ENCODE measurements at regions not wholly inside any gene's neighbourhood (a gene's known extent, or its start where the extent isn't known, plus 50 kb on each side); places are given as distances from the start of the nearest gene placed in this dataset.

DNA sequence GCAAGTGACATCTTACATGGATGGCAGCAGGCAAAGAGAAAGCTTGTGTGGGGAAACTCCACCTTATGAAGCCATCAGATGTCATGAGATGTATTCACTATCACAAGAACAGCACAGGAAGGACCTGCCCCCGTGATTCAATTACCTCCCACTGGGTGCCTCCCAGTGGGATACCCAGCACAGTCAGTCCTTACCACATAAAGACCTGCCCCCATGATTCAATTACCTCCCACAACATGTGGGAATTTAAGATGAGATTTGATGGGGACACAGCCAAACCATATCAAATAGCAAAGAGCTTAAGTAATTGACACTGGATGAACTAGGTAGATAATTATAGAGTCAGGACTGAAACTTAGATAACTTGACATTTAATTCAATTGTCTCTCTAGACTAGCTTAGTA lies 85.6 kb downstream of the SLIT2 start:
- H3K9me3 Mint-ChIP-seq: no peaks in the 10 kb centered on the region
- no peaks in the 10 kb centered on the region for H3K27me3 Mint-ChIP-seq

DNA sequence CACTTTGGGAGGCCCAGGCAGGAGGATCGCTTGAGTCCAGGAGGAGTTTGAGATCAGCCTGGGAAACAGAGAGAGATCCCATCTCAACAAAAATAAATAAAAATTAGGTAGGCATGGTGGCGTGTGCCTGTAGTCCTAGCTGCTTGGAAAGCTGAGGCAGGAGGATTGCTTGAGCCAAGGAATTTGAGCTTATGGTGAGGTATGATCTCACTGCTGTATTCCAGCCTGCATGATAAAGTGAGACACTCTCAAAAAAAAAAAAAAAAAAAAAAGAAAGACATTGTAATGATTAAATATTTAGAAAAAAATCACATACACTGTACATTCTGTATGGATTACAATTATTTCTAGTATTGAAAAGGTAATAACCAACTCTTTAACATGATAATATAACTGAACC lies 87.1 kb downstream of the SLIT2 start:
- Mint-ChIP-seq H3K27ac (no peak overlapping the region), H3K9me3 (no peaks in the 10 kb centered on the region), H3K4me1 (no peaks in the 10 kb centered on the region), H3K36me3 (ENCODE audit: low read depth) (no peaks in the 10 kb centered on the region), H3K27me3 (no peaks in the 10 kb centered on the region), H3K4me3 (no peak overlapping the region)
- DNase-seq (no peak), ATAC-seq (no peak)

More for the DNA sequence above, 85.6 kb downstream of the SLIT2 start:
- DNase-seq (no peak), ATAC-seq (no peak)
- no peak overlapping the region for H3K27ac Mint-ChIP-seq
- H3K36me3 Mint-ChIP-seq (ENCODE audit: low read depth): no peaks in the 10 kb centered on the region
- no peaks in the 10 kb centered on the region for H3K4me1 Mint-ChIP-seq
- H3K4me3 Mint-ChIP-seq: no peak overlapping the region

DNA sequence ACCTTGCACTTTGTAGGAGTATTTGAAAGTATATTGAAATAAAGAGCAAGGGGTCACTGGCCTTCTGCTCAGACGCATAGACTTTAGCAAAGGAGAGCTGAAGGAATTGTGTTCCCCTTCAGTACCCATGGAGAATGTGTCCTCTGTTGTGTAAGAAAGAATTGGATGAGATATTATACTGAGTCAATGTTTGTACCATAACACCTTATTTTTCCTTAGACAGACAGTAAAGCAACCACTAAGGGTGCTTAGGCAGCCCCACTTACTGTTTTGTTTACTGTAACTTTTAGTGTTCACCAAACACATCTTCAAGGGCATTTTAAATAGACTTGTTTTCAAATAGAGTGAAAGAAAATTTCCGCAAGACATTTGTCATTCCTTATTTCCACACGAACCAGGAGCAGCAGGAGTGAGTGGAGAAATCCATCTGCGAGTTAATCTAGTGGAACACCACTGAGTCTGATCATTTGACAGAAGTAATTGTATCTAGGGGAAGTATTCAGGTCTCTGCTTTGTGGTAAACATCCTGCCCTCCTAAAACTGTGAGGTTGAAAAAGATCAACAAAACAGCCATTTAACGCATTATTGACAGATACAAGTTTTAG lies 89.5 kb downstream of the SLIT2 start:
- ATAC-seq (no peak), DNase-seq (no peak)
- H3K36me3 Mint-ChIP-seq (ENCODE audit: low read depth): no peaks in the 10 kb centered on the region
- H3K27me3 Mint-ChIP-seq: no peaks in the 10 kb centered on the region
- no peak overlapping the region for H3K4me3 Mint-ChIP-seq
- no peaks in the 10 kb centered on the region for H3K4me1 Mint-ChIP-seq
- no peak overlapping the region for H3K27ac Mint-ChIP-seq
- no peaks in the 10 kb centered on the region for H3K9me3 Mint-ChIP-seq

DNA sequence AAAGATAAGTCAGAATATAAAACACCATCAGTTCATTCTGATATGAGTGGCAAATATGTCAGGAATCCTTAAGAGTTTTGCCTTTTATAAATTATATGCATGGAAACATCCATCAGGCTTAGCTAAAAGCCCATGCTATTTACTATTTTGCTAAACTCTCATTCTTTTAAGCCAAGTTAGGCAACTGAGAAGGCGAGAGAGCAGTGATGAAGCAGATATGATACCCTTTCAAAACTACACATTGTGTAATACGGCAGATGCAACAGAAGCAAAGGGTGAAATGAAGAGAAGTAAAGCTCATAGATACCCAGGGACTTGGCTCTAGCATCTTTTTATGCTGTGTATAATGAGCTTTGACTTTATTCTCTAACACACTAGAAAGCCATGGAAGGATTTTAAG lies 95.8 kb downstream of the SLIT2 start:
- Mint-ChIP-seq H3K4me3 (no peak overlapping the region), H3K36me3 (ENCODE audit: low read depth) (no peaks in the 10 kb centered on the region), H3K27ac (no peak overlapping the region), H3K4me1 (no peaks in the 10 kb centered on the region), H3K9me3 (no peaks in the 10 kb centered on the region), H3K27me3 (no peaks in the 10 kb centered on the region)
- DNase-seq (no peak), ATAC-seq (no peak)

DNA sequence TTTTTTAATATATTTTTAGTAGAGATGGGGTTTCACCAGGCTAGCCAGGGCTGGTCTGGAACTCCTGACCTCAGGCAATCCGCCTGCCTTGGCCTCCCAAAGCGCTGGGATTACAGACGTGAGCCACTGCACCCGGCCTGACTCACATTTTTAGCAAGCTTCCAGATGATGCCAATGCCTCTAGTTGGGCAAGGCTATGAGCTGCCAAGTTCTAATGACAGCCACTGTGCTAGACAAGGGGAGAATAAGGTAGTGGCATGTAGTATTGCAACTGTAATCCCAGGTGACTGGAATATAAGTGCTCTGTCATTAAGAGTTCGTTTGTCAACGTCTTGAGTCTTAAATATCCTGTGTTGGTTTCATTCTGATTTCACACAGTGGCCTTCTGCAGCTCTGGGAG lies 96.7 kb downstream of the SLIT2 start:
- no peak for ATAC-seq
- DNase-seq: no peak
- H3K27ac Mint-ChIP-seq: no peak overlapping the region
- H3K36me3 Mint-ChIP-seq (ENCODE audit: low read depth): no peaks in the 10 kb centered on the region
- no peaks in the 10 kb centered on the region for H3K27me3 Mint-ChIP-seq
- no peaks in the 10 kb centered on the region for H3K4me1 Mint-ChIP-seq
- H3K9me3 Mint-ChIP-seq: no peaks in the 10 kb centered on the region
- no peak overlapping the region for H3K4me3 Mint-ChIP-seq

DNA sequence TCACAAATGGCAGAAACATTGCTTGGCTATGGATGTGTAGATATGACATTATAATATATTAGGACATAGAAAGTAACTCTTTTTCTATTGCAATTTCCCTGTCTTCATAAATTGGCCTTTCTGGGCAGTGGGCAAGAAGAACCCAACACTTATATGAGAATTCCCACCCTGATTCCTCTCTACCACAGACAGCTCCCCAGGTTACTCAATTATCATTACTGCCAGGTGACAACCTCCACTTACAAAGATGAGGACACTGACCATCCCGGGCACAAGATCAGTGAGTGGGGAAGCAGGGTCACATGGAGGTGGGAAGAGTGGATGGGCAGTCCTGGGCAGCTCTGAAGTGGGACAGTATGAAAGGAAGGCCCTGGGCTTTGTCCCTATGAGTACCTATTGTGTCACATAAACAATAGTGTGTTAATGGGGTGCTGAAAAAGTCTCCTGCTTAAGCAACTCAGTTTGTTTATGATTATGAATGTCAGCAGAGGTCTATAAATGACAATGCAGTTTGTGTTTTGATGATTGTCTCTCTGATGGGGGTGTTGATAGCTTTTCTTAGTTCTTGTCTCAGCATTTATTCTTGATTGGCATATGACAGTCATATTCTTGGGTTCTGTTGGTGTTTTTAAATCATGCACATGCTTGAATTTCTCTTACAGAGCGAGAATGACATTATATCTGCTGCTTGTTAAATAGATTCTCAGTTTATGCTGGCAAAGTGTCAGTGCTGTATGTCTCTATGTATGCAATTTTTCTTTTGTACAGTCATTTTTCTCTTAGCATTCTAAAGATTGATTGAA lies 99.9 kb downstream of the SLIT2 start:
- no peak for ATAC-seq
- Mint-ChIP-seq H3K27me3 (no peaks in the 10 kb centered on the region), H3K4me1 (no peaks in the 10 kb centered on the region), H3K9me3 (no peaks in the 10 kb centered on the region), H3K4me3 (no peak overlapping the region), H3K36me3 (ENCODE audit: low read depth) (no peaks in the 10 kb centered on the region), H3K27ac (no peak overlapping the region)
- no peak for DNase-seq

DNA sequence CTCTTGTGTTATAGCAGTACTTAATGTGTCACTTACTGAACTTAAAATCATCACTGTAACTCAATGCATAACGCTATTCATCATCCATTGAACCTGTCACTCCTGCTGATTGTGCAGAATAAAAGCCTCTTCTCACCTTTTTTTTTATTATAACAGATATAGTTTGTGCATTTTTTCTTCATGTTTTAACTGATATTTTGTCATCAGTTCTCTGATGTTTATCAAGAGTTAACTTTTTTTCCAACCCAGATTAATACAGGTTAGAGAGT lies 100.4 kb downstream of the SLIT2 start:
- Mint-ChIP-seq H3K4me3 (no peak overlapping the region), H3K27ac (no peak overlapping the region), H3K4me1 (no peaks in the 10 kb centered on the region), H3K36me3 (ENCODE audit: low read depth) (no peaks in the 10 kb centered on the region), H3K27me3 (no peaks in the 10 kb centered on the region), H3K9me3 (no peaks in the 10 kb centered on the region)
- DNase-seq (no peak), ATAC-seq (no peak)

DNA sequence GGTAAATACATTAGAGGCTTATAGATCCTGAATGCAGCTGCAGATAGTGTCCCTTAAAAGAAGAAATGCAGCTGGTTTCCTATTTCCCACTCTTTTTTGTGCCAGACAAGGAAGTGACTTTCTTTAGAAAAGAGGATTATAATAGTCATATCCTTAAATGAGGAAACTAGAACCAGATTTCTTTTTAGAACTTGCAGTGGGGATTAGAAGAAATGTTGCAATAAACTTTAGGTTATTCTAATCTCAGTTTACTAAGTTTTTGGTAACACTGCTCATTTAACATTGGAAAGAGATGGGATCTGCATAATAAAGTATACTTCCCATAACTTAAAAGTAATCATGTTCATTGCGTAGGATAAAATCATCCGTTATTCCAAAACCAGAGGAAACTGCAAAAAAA lies 101.9 kb downstream of the SLIT2 start:
- H3K36me3 Mint-ChIP-seq (ENCODE audit: low read depth): no peaks in the 10 kb centered on the region
- H3K4me3 Mint-ChIP-seq: no peak overlapping the region
- H3K27ac Mint-ChIP-seq: no peak overlapping the region

DNA sequence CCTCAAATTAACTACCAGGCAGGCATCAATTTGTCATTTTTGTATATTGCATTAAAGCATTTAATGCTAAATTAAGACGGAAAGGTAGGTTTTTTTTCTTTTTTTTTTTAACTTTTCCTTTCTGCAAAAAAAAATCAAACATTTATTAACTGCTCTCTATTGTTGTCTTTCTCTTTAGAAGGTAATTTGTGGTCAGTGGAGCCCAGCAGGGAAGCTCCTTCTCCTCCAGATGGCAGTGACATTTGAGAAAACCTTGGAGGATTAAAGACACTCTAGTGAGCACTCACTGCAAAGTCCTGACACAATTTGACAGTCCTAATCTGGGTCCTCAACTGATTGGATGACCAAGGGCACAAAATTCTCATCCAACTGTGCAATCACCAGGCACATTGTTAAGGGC lies 102.4 kb downstream of the SLIT2 start:
- Mint-ChIP-seq H3K27ac (no peak overlapping the region), H3K4me3 (no peak overlapping the region), H3K9me3 (no peaks in the 10 kb centered on the region), H3K36me3 (ENCODE audit: low read depth) (no peaks in the 10 kb centered on the region), H3K4me1 (no peaks in the 10 kb centered on the region), H3K27me3 (no peaks in the 10 kb centered on the region)
- ATAC-seq (no peak), DNase-seq (no peak)

More for the DNA sequence above, 101.9 kb downstream of the SLIT2 start:
- DNase-seq (no peak), ATAC-seq (no peak)
- Mint-ChIP-seq H3K4me1 (no peaks in the 10 kb centered on the region), H3K27me3 (no peaks in the 10 kb centered on the region), H3K9me3 (no peaks in the 10 kb centered on the region)

DNA sequence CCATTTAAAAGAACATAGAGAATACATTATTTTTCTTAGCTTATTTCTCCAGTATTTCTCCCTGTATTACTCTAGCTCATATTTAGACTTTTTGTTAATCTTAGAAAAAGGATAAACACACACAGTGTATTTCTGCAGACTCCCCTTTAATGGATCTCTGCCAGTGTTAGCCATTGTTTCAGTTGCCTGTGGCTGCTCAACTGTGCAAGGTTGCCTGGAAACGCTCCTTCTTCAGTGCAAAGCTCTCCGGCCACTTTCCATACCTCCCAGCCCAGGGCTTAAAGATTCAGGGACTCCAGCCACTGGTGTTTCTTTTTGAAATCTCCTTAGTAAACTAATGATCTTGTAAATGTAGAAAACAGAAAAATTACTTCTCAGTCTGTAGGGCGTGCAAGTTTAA lies 104.9 kb downstream of the SLIT2 start:
- DNase-seq (no peak), ATAC-seq (no peak)
- Mint-ChIP-seq H3K4me1 (no peaks in the 10 kb centered on the region), H3K4me3 (no peak overlapping the region), H3K27ac (no peak overlapping the region), H3K36me3 (ENCODE audit: low read depth) (no peaks in the 10 kb centered on the region), H3K9me3 (no peaks in the 10 kb centered on the region), H3K27me3 (no peaks in the 10 kb centered on the region)

DNA sequence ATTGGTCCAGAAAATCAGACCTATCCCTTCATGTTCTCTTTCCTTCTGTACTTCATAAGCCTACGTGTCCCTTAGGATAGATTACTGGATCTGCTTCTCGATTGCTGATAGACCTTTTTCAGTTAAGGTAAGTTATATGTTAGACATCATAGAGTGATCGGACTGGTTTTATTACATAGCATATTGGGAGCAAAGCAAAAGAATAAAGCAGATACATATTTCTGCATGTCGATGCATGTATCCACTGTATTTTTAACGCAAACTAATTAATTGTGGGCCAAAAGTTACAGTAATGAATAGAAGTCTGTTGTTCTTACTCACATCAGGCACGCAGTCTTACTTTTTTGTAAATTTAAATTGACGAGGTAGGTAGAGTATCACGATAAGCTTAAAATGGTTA lies 106.4 kb downstream of the SLIT2 start:
- no peaks in the 10 kb centered on the region for H3K9me3 Mint-ChIP-seq
- H3K4me1 Mint-ChIP-seq: no peaks in the 10 kb centered on the region
- ATAC-seq (no peak), DNase-seq (no peak)
- H3K36me3 Mint-ChIP-seq (ENCODE audit: low read depth): no peaks in the 10 kb centered on the region
- H3K4me3 Mint-ChIP-seq: no peak overlapping the region
- H3K27ac Mint-ChIP-seq: no peak overlapping the region
- no peaks in the 10 kb centered on the region for H3K27me3 Mint-ChIP-seq

DNA sequence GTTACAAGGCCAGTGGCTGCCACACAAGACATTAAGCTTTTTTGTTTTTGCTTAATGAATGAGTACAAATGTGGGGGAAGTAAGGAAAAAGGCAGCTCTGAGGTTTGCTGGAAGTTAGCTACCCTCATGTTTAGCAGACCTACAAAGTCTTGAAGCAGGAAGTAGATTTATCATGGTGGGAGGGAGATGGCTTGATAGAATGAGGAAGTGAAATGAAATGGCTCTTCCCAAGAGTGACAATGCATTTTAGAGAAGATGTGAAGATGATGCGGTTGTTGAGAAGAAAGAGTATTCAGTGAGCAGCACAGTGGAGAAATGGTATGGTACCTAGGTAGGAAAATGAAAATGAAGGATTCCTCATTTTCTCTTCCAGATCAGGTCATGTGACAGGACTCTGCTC lies 108.0 kb downstream of the SLIT2 start:
- Mint-ChIP-seq H3K36me3 (ENCODE audit: low read depth) (no peaks in the 10 kb centered on the region), H3K27ac (no peak overlapping the region), H3K27me3 (no peaks in the 10 kb centered on the region), H3K9me3 (no peaks in the 10 kb centered on the region), H3K4me3 (no peak overlapping the region), H3K4me1 (no peaks in the 10 kb centered on the region)
- ATAC-seq: no peak
- DNase-seq: no peak

DNA sequence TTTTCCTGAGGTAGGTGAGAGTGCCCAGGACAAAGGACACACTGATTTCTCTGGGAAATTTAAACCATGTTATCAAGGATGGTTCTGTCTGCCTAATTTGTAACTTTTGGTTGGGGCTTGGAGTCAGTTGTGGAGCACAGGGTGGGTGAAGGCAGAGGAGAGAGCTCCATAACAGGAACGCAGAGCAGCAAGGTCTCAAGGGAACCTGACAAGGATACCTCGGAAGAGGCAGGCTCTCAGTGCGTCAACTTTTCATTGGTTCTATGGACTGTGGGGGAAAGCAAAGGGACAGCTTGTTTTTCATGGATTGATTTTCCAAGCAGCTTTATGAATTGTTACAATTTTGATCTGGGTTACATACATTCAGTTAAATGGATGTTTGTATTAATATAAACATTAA lies 110.4 kb downstream of the SLIT2 start:
- ATAC-seq (no peak), DNase-seq (no peak)
- Mint-ChIP-seq H3K9me3 (no peaks in the 10 kb centered on the region), H3K27ac (no peak overlapping the region), H3K36me3 (ENCODE audit: low read depth) (no peaks in the 10 kb centered on the region), H3K4me1 (no peaks in the 10 kb centered on the region), H3K4me3 (no peak overlapping the region), H3K27me3 (peaks cover 2% of the 10 kb centered on the region)

DNA sequence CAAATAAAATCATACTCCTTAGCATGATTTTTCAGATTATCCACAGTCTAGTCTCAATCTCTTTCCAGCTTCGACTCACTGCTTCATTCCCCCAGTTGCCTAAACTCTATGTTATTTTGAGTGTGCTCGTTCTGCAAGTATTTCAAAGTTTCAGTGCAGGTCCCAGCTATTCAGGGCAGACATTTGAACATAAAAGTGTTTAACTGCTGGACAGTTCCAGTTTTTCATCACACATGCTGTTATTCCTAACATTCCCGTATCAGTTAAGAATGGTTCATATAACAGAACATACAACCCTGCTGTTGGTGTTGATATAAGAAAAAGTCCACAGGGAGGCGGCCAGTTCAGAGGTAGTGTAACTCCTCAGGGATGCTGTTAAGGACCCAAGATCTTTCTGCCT lies 113.3 kb downstream of the SLIT2 start:
- H3K36me3 Mint-ChIP-seq (ENCODE audit: low read depth): no peaks in the 10 kb centered on the region
- ATAC-seq (no peak), DNase-seq (no peak)
- H3K4me3 Mint-ChIP-seq: no peak overlapping the region
- no peaks in the 10 kb centered on the region for H3K9me3 Mint-ChIP-seq
- H3K27ac Mint-ChIP-seq: no peak overlapping the region
- H3K4me1 Mint-ChIP-seq: no peaks in the 10 kb centered on the region
- peaks cover 2% of the 10 kb centered on the region for H3K27me3 Mint-ChIP-seq

DNA sequence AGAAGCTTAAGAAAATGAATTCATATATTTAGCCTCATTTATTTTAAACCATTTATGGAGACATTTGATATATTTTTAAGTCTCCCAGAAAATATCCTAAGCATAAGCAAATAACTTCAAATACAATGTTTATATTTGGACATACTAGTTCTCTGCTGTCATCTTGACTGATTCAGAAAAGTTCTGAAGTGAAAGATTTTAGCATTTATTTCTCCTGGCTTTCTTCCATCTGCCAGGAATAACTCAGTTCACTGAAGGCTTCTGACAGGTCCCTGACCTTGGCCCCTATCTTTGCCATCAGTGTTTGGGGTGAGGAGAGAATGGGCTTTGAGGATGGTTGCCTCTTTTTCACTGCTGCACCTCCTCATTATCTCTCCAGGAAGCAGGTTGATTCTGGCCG lies 115.7 kb downstream of the SLIT2 start:
- DNase-seq (no peak), ATAC-seq (no peak)
- Mint-ChIP-seq H3K4me1 (no peaks in the 10 kb centered on the region), H3K36me3 (ENCODE audit: low read depth) (no peaks in the 10 kb centered on the region), H3K4me3 (no peak overlapping the region), H3K27me3 (peaks cover 2% of the 10 kb centered on the region), H3K9me3 (no peaks in the 10 kb centered on the region), H3K27ac (no peak overlapping the region)

DNA sequence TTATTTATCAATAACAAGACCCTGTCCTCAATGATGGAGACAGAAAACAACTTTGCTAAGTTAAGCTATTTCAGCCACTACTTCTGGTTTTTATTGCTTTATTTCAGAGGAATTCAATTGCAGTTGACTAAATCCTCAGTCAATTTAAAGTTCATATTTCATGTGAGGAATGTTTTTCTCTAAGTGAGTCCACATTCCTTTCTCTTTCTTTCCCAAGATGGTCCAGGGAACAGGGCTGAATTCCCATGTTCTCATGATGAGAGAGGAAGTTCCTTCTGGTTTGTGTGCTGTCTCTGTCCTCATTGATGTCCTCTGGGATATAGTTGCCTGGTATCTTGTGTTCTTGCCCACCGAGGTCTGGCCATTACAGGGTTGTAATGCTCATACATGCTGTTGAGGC lies 117.2 kb downstream of the SLIT2 start:
- Mint-ChIP-seq H3K4me3 (no peak overlapping the region), H3K27me3 (peaks cover 2% of the 10 kb centered on the region), H3K27ac (no peak overlapping the region), H3K36me3 (ENCODE audit: low read depth) (no peaks in the 10 kb centered on the region), H3K4me1 (no peaks in the 10 kb centered on the region), H3K9me3 (no peaks in the 10 kb centered on the region)
- ATAC-seq (no peak), DNase-seq (no peak)

Data from activated naive CD8-positive, alpha-beta T cell treated with anti-CD3 and anti-CD28 coated beads, Interleukin-2, amount 50 U/mL, for 24 hours (primary cell).